ENCODE measurements at regions not wholly inside any gene's neighbourhood (a gene's known extent, or its start where the extent isn't known, plus 50 kb on each side); places are given as distances from the start of the nearest gene placed in this dataset.

- no peak for TF ChIP-seq CTCF (IDR thresholded peaks at IDR 0.05)
- no peak for TF ChIP-seq EZH2 (IDR thresholded peaks at IDR 0.05; ENCODE audit: borderline replicate concordance, insufficient read depth, low read depth, low read length, poor library complexity, severe bottlenecking)
- H2AFZ ChIP-seq (ENCODE audit: insufficient read depth, low read depth, low read length, poor library complexity, severe bottlenecking): no peak overlapping the region
- Mint-ChIP-seq H3K4me1 (no peaks in the 10 kb centered on the region), H3K27ac (no peak overlapping the region), H3K4me3 (no peak overlapping the region), H3K27me3 (peaks cover 19% of the 10 kb centered on the region), H3K9me3 (ENCODE audit: insufficient read depth) (no peaks in the 10 kb centered on the region)
- no peaks in the 10 kb centered on the region for H3K36me3 ChIP-seq (replicated peaks in 1 of 2; ENCODE audit: control extremely low read depth in 1 of 2, control insufficient read depth in 1 of 2, extremely low read depth in 1 of 2, insufficient read depth in 2 of 2, low read length in 1 of 2)
- no peaks in the 10 kb centered on the region for H4K20me1 ChIP-seq (ENCODE audit: control insufficient read depth, insufficient read depth, low read length, poor library complexity, severe bottlenecking)
- no peak overlapping the region for H3K9ac ChIP-seq (ENCODE audit: low read length)
- no peak overlapping the region for H3K4me3 ChIP-seq (ENCODE audit: control extremely low read depth in 1 of 5, extremely low read depth in 1 of 5, insufficient read depth in 1 of 5, low read depth in 2 of 5, low read length in 4 of 5)
- ATAC-seq (ENCODE audit: low read depth) (no peak), DNase-seq (no peak)
- POLR2A ChIA-PET: no interaction called here
- no peaks in the 10 kb centered on the region for H3K79me2 ChIP-seq (ENCODE audit: control insufficient read depth, insufficient read depth, low read length)
- WGBS (ENCODE audit: insufficient coverage): 70% methylated on average over 5 of the region's 5 CpGs
- no peak overlapping the region for H3K4me2 ChIP-seq (replicated peaks; ENCODE audit: low read depth, low read length, poor library complexity, severe bottlenecking)
- no peaks in the 10 kb centered on the region for H3K27me3 ChIP-seq (replicated peaks in 1 of 4; ENCODE audit: control extremely low read depth in 1 of 4, control insufficient read depth in 3 of 4, insufficient read depth in 4 of 4, low read length in 3 of 4)
- no peak overlapping the region for H3K27ac ChIP-seq (ENCODE audit: low read length in 2 of 2)
- CTCF ChIA-PET: no interaction called here
- H3K4me1 ChIP-seq (ENCODE audit: control insufficient read depth in 2 of 2, insufficient read depth in 2 of 2, low read length in 2 of 2): no peaks in the 10 kb centered on the region
- intact Hi-C loops (cut with micrococcal nuclease): no loop called here
- H3K9me3 ChIP-seq (ENCODE audit: control extremely low read depth in 1 of 3, control insufficient read depth in 2 of 3, insufficient read depth in 1 of 3, low read length in 2 of 3): no peaks in the 10 kb centered on the region
Observed at GRCh38 chr11:134727636-134728035, 315.6 kb upstream of the B3GAT1 start.

DNA sequence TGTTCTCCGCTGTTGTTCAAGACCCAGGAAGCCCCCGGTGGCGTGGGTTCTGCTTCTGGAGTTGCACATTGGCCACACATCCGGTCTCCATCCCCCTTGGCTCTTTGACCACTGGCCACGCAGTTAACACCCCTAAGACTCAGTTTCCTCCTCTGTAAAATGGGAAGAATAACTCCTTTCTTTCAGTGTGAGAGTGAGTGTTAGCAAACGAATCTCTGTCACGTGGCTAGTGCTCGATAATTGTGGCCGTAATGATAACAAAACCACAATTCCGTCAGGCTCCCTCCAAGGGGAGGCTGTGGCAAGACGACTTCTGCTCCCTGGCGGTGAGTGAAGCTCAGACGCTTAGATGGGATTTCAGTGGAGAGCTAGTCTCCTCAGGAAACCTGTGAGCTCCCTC, 315.2 kb upstream of the B3GAT1 start:
- ChIA-PET POLR2A (no interaction called here), CTCF (no interaction called here)
- no peak overlapping the region for H2AFZ ChIP-seq (ENCODE audit: insufficient read depth, low read depth, low read length, poor library complexity, severe bottlenecking)
- no peak overlapping the region for H3K27ac ChIP-seq (ENCODE audit: low read length in 2 of 2)
- Mint-ChIP-seq H3K27me3 (peaks cover 19% of the 10 kb centered on the region), H3K27ac (no peak overlapping the region), H3K4me1 (no peaks in the 10 kb centered on the region), H3K9me3 (ENCODE audit: insufficient read depth) (no peaks in the 10 kb centered on the region), H3K4me3 (no peak overlapping the region)
- WGBS (ENCODE audit: insufficient coverage): 72% methylated on average over 9 of the region's 13 CpGs
- no peaks in the 10 kb centered on the region for H3K4me1 ChIP-seq (ENCODE audit: control insufficient read depth in 2 of 2, insufficient read depth in 2 of 2, low read length in 2 of 2)
- no peak for ATAC-seq (ENCODE audit: low read depth)
- H4K20me1 ChIP-seq (ENCODE audit: control insufficient read depth, insufficient read depth, low read length, poor library complexity, severe bottlenecking): no peaks in the 10 kb centered on the region
- no peak overlapping the region for H3K4me3 ChIP-seq (ENCODE audit: control extremely low read depth in 1 of 5, extremely low read depth in 1 of 5, insufficient read depth in 1 of 5, low read depth in 2 of 5, low read length in 4 of 5)
- intact Hi-C loops (cut with micrococcal nuclease): no loop called here
- no peaks in the 10 kb centered on the region for H3K27me3 ChIP-seq (replicated peaks in 1 of 4; ENCODE audit: control extremely low read depth in 1 of 4, control insufficient read depth in 3 of 4, insufficient read depth in 4 of 4, low read length in 3 of 4)
- H3K79me2 ChIP-seq (ENCODE audit: control insufficient read depth, insufficient read depth, low read length): no peaks in the 10 kb centered on the region
- no peak overlapping the region for H3K9ac ChIP-seq (ENCODE audit: low read length)
- no peaks in the 10 kb centered on the region for H3K36me3 ChIP-seq (replicated peaks in 1 of 2; ENCODE audit: control extremely low read depth in 1 of 2, control insufficient read depth in 1 of 2, extremely low read depth in 1 of 2, insufficient read depth in 2 of 2, low read length in 1 of 2)
- no peak for TF ChIP-seq CTCF (IDR thresholded peaks at IDR 0.05)
- TF ChIP-seq EZH2 (IDR thresholded peaks at IDR 0.05; ENCODE audit: borderline replicate concordance, insufficient read depth, low read depth, low read length, poor library complexity, severe bottlenecking): no peak
- no peak overlapping the region for H3K4me2 ChIP-seq (replicated peaks; ENCODE audit: low read depth, low read length, poor library complexity, severe bottlenecking)
- DNase-seq: no peak
- H3K9me3 ChIP-seq (ENCODE audit: control extremely low read depth in 1 of 3, control insufficient read depth in 2 of 3, insufficient read depth in 1 of 3, low read length in 2 of 3): no peaks in the 10 kb centered on the region
